ENCODE measurements at regions not wholly inside any gene's neighbourhood (a gene's known extent, or its start where the extent isn't known, plus 50 kb on each side); places are given as distances from the start of the nearest gene placed in this dataset.

DNA sequence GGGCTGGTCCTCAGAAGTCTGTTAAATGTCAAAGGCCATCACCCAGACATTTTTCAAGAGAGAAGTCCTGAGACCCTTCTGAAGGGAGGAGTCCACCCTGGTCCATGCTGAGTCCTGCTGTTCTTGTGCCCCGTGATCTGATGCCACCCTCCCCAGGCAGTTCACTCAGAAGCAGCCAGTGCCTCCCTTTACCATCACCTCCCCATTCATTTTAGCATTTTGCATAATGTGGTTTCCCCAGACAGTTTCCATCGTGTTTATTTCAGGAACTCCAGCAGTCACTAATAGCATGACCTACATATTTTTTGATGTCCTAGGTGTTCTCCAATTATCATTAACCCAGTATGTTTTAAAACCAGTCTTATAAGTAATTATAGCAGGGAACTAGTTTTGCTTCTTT, 353.0 kb upstream of the CDH5 start:
- DNase-seq (ENCODE audit: low read depth) = no peak

- DNase-seq (ENCODE audit: low read depth) = no peak
Measured at GRCh38 chr16:66008136-66008535, 358.4 kb upstream of the CDH5 start.

GRCh38 chr16:66007717-66008116, 358.8 kb upstream of the CDH5 start:
- DNase-seq (ENCODE audit: low read depth) = no peak

DNA sequence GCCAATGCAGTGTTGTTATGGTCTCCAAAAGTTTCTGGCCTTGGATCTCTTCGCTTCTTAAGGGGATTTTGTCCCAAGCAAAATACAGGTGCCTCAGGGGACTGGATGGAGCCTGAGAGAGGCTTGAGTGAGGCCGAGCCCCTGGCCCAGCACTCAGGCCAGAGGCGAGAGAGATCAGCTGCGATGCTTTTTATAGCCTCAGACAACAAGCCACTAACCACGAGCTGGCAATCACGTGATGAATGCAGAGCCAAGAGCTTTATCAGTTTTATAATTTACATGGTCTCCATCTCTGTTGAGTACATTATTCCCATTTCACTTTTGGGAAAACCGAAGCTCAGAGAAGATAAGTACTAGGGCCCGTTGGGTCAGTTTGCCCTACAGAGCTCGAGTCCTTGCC, 360.0 kb upstream of the CDH5 start:
- DNase-seq (ENCODE audit: low read depth) = no peak

GRCh38 chr16:66004699-66005098, 361.8 kb upstream of the CDH5 start:
- no peak for DNase-seq (ENCODE audit: low read depth)

GRCh38 chr16:66003201-66003600, 363.3 kb upstream of the CDH5 start:
- no peak for DNase-seq (ENCODE audit: low read depth)

GRCh38 chr16:66002601-66003000, 363.9 kb upstream of the CDH5 start:
- no peak for DNase-seq (ENCODE audit: low read depth)

GRCh38 chr16:66001432-66001831, 365.1 kb upstream of the CDH5 start:
- DNase-seq (ENCODE audit: low read depth) = no peak

DNA sequence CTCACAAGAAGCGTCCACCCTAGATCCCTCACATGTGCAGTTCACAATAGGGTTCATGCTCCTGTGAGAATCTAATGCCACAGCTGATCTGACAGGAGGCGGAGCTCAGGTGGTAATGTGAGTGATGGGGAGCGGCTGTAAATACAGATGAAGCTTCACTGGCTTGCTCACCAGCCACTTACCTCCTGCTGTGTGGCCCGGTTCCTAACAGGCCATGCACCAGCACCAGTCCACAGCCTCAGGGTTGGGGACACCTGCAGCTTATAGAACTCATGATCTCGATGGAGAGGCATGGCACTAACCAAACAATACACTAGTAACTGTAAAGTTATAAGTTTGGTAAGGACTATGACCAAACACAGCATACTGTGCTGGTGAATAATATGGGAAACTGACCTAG, 368.0 kb upstream of the CDH5 start:
- DNase-seq (ENCODE audit: low read depth) = no peak

DNA sequence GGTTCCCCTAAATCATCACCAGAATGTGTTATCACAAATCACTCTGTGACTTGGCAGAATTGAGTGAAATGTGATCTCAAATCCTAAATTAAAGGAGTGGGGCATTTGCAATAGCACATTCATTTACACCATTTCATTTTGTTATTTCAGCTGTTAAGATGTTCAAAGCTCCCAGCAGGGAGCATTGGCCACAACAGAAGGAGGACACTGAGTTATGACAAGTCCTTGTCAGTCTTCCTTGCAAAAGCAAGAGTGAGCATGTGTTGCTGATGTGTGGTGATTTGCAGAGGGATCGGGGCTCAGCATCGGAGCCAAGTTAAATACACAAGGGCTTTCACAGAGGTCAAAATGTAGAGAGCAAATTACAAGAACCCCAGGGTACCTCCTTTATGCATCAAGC, 372.2 kb upstream of the CDH5 start:
- no peak for DNase-seq (ENCODE audit: low read depth)

DNA sequence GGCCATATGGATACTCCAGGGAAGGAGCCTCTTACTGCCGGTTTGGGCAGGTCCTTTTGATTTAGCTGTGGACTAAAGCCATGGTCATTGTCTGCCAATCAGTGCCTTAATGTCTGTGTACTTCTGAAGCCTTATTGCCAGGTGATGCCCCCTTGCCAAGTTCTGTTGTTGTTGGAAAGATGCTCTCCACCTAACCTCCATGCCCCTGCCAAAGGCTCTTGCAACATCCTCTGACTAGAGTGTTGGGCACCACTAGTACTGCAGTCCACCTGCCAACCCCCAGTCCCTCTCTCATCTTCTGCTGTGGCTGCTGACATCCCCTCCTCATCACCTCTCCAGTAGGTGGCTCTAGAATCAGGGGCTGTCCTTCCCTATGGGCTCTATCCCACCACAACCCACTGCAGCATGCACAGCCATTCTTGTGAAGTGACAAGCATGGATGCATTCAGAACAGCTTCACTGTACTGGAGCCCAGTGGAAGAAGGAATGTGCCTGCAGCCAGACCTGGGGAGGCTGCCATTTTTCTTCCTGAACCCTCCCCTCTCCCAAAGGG, 375.3 kb upstream of the CDH5 start:
- no peak for DNase-seq (ENCODE audit: low read depth)

- no peak for DNase-seq (ENCODE audit: low read depth)
Measured at GRCh38 chr16:65989861-65990604, 376.5 kb upstream of the CDH5 start.

GRCh38 chr16:65988024-65988595, 378.4 kb upstream of the CDH5 start:
- no peak for DNase-seq (ENCODE audit: low read depth)

DNA sequence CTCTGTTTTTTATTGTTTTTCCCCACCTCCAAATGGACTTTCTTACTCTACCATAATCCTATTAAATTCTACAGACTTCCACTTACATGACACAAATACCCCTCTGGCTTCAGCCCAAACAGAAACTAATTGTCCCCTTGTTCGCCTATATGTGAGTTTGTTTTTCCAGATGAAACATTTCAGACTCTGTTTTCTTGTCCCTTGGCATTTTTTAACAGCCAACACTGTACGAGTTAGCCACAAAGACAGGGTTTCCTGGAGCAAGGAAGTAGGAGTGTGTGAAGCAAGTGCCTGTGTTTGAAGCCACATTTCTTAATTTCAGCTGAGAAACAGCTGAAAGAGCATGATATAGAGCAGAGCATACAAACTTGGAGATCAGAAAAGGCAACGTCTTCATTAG, 382.2 kb upstream of the CDH5 start:
- DNase-seq (ENCODE audit: low read depth) = no peak

GRCh38 chr16:65981057-65981456, 385.4 kb upstream of the CDH5 start:
- no peak for DNase-seq (ENCODE audit: low read depth)

DNA sequence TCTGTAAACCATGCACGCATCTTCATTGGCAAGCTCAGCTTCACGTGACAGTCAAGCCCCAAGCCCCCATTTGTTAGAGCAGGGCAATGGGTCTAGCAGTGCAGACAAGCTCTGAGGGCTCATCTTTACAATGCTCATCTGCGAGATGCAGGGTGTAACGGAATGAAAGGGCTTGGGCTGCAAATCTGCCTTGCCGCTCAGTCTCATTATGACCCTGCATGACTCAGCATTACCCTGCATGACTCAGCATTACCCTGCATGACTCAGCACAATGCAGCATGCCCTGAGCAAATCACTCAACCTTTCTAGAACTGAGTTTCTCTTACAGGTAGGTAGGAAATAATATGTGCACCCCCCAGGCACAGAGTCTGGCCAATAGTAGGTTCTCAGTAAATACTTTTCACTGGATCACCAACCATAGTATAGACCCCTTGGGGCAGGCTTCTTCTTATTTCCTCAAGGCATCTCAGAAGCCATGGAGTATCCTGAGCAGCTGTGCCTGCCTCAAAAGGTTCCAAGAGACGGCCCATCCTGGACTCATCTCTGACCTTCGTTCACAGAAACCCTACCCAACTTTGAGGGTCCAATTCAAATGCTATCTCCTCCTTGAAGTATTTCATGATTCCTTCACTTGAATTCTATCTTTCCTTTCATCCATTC, 391.3 kb upstream of the CDH5 start:
- no peak for DNase-seq (ENCODE audit: low read depth)

- DNase-seq (ENCODE audit: low read depth) = no peak
Measured at GRCh38 chr16:65967376-65967775, 399.1 kb upstream of the CDH5 start.

DNA sequence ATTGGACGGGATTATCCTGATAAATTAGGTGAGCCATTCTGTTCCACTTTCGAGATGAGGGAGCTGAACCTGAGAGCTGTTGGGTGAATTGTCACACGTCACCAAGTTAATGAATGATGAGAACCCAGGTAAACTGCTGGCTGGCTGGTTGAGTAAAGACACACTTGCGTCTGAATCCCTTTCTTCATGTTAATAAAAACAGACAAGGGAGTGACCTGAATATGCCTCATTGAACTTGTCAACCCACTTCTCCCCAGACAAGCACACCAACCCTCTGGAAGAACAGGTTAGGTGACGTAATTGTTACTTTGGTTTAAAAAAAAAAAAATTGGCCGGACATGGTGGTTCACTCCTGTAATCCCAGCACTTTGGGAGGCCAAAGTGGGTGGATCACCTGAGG, 400.9 kb upstream of the CDH5 start:
- no peak for DNase-seq (ENCODE audit: low read depth)

- no peak for DNase-seq (ENCODE audit: low read depth)
Measured at GRCh38 chr16:65964752-65965151, 401.7 kb upstream of the CDH5 start.

- no peak for DNase-seq (ENCODE audit: low read depth)
Measured at GRCh38 chr16:65961476-65962143, 404.9 kb upstream of the CDH5 start.

GRCh38 chr16:65959983-65960382, 406.5 kb upstream of the CDH5 start:
- no peak for DNase-seq (ENCODE audit: low read depth)

GRCh38 chr16:65958086-65958485, 408.4 kb upstream of the CDH5 start:
- no peak for DNase-seq (ENCODE audit: low read depth)

DNA sequence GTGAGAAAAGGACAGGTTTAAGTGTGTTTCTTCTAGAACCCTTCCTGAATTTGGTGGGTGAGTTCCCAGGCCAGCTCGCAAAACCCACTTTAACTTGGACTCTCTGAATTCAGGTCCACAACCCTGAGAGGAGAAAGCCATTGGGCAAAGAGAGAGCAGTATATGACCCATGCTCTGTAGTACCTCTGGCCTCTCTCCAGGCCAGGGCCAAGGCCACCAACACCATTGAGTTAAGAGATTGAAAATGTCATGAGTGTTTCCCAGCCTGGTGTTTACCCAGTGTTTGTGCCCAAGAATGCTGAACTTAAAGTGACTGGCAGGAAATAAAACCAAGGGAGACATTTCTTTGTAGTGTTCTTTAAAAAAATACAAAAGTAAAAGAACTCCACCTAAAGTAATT, 410.4 kb upstream of the CDH5 start:
- DNase-seq (ENCODE audit: low read depth) = no peak
